CD14-positive monocyte (primary cell): ENCODE measurements at regions not wholly inside any gene's neighbourhood (a gene's known extent, or its start where the extent isn't known, plus 50 kb on each side); places are given as distances from the start of the nearest gene placed in this dataset.
A peak's percentile ranks its signal among the peaks of the same experiment; 100 is the strongest.
"Not testable (repeated sequence)": the region's sequence is repeated elsewhere in the genome, so short reads cannot be mapped to it uniquely, and the experiment has no call there.

Experiments
- DNase-seq, 3 donors: peaks; one replicate each; pipeline ENCODE4 v3.0.0-alpha.2; 2011 to 2022
- H2AFZ ChIP-seq: 2 replicates; pipeline ENCODE4 v1.6.0; 2012; ENCODE audit warnings: mild to moderate bottlenecking, low read depth, low read length, inconsistent platforms; ENCODE audit not compliant: insufficient read depth, poor library complexity, severe bottlenecking
- H3K27ac ChIP-seq, 2 donors: 1 replicate in 1 of 2; 2 replicates in 1 of 2; pipeline ENCODE4 v1.5.1; 2012 to 2013; ENCODE audit warnings: low read length in 2 of 2, control low read depth in 1 of 2, inconsistent platforms in 1 of 2, low read depth in 1 of 2, mild to moderate bottlenecking in 1 of 2
- H3K27me3 ChIP-seq, 2 donors: one replicate each; pipeline versions ENCODE4 v1.6.0 to v1.6.1; 2011 to 2013; ENCODE audit warnings: low read length in 2 of 2; ENCODE audit not compliant: control insufficient read depth in 2 of 2, insufficient read depth in 2 of 2
- H3K36me3 ChIP-seq, 2 donors: replicated peaks in 1 of 2; 1 replicate in 1 of 2; 2 replicates in 1 of 2; pipeline versions ENCODE4 v1.5.1 to v1.6.1; 2012 to 2013; ENCODE audit warnings: low read length in 2 of 2, control low read depth in 1 of 2, inconsistent platforms in 1 of 2, mild to moderate bottlenecking in 1 of 2; ENCODE audit not compliant: insufficient read depth in 2 of 2, control insufficient read depth in 1 of 2
- H3K4me1 ChIP-seq, 2 donors: 1 replicate in 1 of 2; 2 replicates in 1 of 2; pipeline versions ENCODE4 v1.5.1 to v1.6.1; 2012 to 2013; ENCODE audit warnings: low read length in 2 of 2, control low read depth in 1 of 2, inconsistent platforms in 1 of 2, mild to moderate bottlenecking in 1 of 2, moderate library complexity in 1 of 2; ENCODE audit not compliant: insufficient read depth in 2 of 2, control insufficient read depth in 1 of 2
- H3K4me2 ChIP-seq: replicated peaks from 2 replicates; pipeline ENCODE3; 2012; ENCODE audit warnings: low read length, moderate library complexity, mild to moderate bottlenecking; ENCODE audit not compliant: poor library complexity, severe bottlenecking; ENCODE audit errors: extremely low read depth
- H3K4me3 ChIP-seq, 3 experiments: fragments of 200-600 bp in 1 of 3; sonication (generic) in 1 of 3; replicated peaks in 1 of 3; 1 replicate in 2 of 3; 2 replicates in 1 of 3; pipeline ENCODE4 v1.5.1; 2011 to 2013; ENCODE audit warnings: low read length in 3 of 3, mild to moderate bottlenecking in 3 of 3, control low read depth in 2 of 3, low read depth in 2 of 3, inconsistent platforms in 1 of 3, moderate library complexity in 1 of 3
- H3K79me2 ChIP-seq: 2 replicates; pipeline ENCODE4 v1.6.0; 2012; ENCODE audit warnings: mild to moderate bottlenecking, control low read depth, inconsistent platforms, low read length, moderate library complexity; ENCODE audit not compliant: insufficient read depth
- H3K9ac ChIP-seq: 2 replicates; pipeline ENCODE4 v1.6.0; 2017; ENCODE audit warnings: low read length, mild to moderate bottlenecking; ENCODE audit not compliant: insufficient read depth, poor library complexity, severe bottlenecking
- H3K9me3 ChIP-seq, 2 donors: replicated peaks in 1 of 2; 1 replicate in 1 of 2; 2 replicates in 1 of 2; pipeline versions ENCODE4 v1.5.1 to v1.6.1; 2012 to 2013; ENCODE audit warnings: low read length in 2 of 2, control low read depth in 1 of 2; ENCODE audit not compliant: control insufficient read depth in 1 of 2, insufficient read depth in 1 of 2
- H4K20me1 ChIP-seq: 2 replicates; pipeline ENCODE4 v1.6.0; 2012; ENCODE audit warnings: mild to moderate bottlenecking, low read length, control low read depth, moderate library complexity; ENCODE audit not compliant: insufficient read depth
- H3K27ac Mint-ChIP-seq, 7 donors: one replicate each; pipeline ENCODE4 v1.8.0; 2020; ENCODE audit warnings: mild to moderate bottlenecking in 7 of 7, mixed read lengths in 7 of 7, moderate library complexity in 6 of 7, inconsistent platforms in 2 of 7
- H3K27me3 Mint-ChIP-seq, 3 donors: one replicate each; pipeline ENCODE4 v1.8.0; 2021 to 2022; ENCODE audit warnings: low read depth in 3 of 3, mild to moderate bottlenecking in 3 of 3, mixed read lengths in 3 of 3, moderate library complexity in 3 of 3, inconsistent platforms in 1 of 3
- H3K36me3 Mint-ChIP-seq, 2 donors: one replicate each; pipeline ENCODE4 v1.8.0; 2020; ENCODE audit warnings: mixed read lengths in 2 of 2, inconsistent platforms in 1 of 2, mild to moderate bottlenecking in 1 of 2
- H3K4me1 Mint-ChIP-seq: one replicate; pipeline ENCODE4 v1.8.0; 2020; ENCODE audit warnings: mild to moderate bottlenecking, mixed read lengths
- H3K4me3 Mint-ChIP-seq, 2 donors: one replicate each; pipeline ENCODE4 v1.8.0; 2020; ENCODE audit warnings: mild to moderate bottlenecking in 2 of 2, mixed read lengths in 2 of 2, moderate library complexity in 1 of 2
- H3K9me3 Mint-ChIP-seq, 7 donors: one replicate each; pipeline ENCODE4 v1.8.0; 2020 to 2022; ENCODE audit warnings: mixed read lengths in 7 of 7, mild to moderate bottlenecking in 6 of 7, moderate library complexity in 6 of 7, inconsistent platforms in 2 of 7
- WGBS: methylation state at CpG from one replicate; pipeline ENCODE4 v1.1.5; 2013; ENCODE audit warnings: missing lambda C conversion rate; ENCODE audit not compliant: insufficient coverage; 5-methylcytosine and 5-hydroxymethylcytosine counted together
- intact Hi-C, 2 donors: fragments of 100-400 bp; cut with micrococcal nuclease; formaldehyde crosslinking; loops; one replicate each; pipeline versions ENCODE4 v1.15.0 to v1.15.1; 2023
- TF ChIP-seq, protein P1 (sequence below): fragments of 200-600 bp; IDR thresholded peaks from one replicate; pipeline ENCODE4 v1.8.0; 2022; ENCODE audit warnings: antibody characterized with exemption, mild to moderate bottlenecking

DNA sequence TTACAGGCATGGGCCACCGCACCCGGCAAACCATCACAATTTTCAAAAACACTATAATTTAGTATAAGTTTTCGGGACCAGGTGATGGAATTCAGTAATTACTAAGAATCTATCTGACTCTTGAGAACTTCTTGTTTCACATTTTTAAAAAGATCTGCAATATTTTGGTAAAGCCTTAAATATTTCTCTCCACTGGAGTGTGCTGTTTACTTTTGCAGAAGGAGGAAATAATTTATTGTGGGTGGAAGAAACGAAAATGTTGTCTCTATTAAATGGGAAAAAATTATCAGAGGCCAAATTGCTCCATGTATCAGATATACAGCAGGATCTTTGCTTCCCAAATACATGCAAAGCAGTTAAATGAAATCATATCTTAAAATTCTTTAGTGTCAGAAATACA, 566.8 kb upstream of the CYLC2 start:
- Histone ChIP-seq H3K27ac (no peak overlapping the region), H3K9ac (no peak overlapping the region), H3K4me1 (no peaks in the 10 kb centered on the region), H3K79me2 (no peaks in the 10 kb centered on the region), H3K27me3 (no peaks in the 10 kb centered on the region), H2AFZ (no peak overlapping the region), H4K20me1 (no peaks in the 10 kb centered on the region), H3K4me2 (no peak overlapping the region), H3K9me3 (no peaks in the 10 kb centered on the region), H3K36me3 (no peaks in the 10 kb centered on the region), H3K4me3 (no peak overlapping the region)
- no CpG with 5 or more reads among the region's 4 CpGs for WGBS
- TF ChIP-seq, protein P1, sequence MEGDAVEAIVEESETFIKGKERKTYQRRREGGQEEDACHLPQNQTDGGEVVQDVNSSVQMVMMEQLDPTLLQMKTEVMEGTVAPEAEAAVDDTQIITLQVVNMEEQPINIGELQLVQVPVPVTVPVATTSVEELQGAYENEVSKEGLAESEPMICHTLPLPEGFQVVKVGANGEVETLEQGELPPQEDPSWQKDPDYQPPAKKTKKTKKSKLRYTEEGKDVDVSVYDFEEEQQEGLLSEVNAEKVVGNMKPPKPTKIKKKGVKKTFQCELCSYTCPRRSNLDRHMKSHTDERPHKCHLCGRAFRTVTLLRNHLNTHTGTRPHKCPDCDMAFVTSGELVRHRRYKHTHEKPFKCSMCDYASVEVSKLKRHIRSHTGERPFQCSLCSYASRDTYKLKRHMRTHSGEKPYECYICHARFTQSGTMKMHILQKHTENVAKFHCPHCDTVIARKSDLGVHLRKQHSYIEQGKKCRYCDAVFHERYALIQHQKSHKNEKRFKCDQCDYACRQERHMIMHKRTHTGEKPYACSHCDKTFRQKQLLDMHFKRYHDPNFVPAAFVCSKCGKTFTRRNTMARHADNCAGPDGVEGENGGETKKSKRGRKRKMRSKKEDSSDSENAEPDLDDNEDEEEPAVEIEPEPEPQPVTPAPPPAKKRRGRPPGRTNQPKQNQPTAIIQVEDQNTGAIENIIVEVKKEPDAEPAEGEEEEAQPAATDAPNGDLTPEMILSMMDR = no peak
- Mint-ChIP-seq H3K27me3 (no peaks in the 10 kb centered on the region), H3K4me3 (no peak overlapping the region), H3K27ac (no peak overlapping the region), H3K9me3 (peaks cover 0 to 6% (median 0%) of the 10 kb centered on the region in 7 donors), H3K36me3 (no peaks in the 10 kb centered on the region), H3K4me1 (no peaks in the 10 kb centered on the region)
- DNase-seq = no peak
- intact Hi-C loops = no loop called here

DNA sequence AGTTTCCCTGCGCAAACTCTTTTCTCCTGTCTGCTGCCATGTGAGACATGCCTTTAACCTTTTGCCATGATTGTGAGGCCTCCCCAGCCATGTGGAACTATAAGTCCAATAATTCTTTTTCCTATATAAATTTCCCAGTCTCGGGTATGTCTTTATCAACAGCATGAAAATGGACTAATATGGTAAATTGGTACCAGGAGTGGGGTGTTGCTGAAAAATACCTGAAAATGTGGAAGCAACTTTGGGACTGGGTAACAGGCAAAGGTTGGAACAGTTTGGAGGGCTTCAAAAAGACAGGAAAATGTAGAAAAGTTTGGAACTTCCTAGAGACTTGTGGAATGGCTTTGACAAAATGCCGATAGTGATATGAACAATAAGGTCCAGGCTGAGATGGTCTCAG, 578.9 kb upstream of the CYLC2 start:
- H2AFZ ChIP-seq, H3K4me1 Mint-ChIP-seq, H4K20me1 ChIP-seq, H3K9ac ChIP-seq, DNase-seq, intact Hi-C loops, H3K36me3 ChIP-seq, H3K4me3 ChIP-seq, H3K4me3 Mint-ChIP-seq, H3K4me1 ChIP-seq, H3K36me3 Mint-ChIP-seq, H3K4me2 ChIP-seq, H3K27me3 Mint-ChIP-seq, H3K27me3 ChIP-seq, H3K79me2 ChIP-seq, H3K27ac ChIP-seq: not testable (repeated sequence)
- WGBS = 100% methylated on average over 2 of the region's 3 CpGs
- peak overlapping the region in 1 of 7 donors; percentile 55 for H3K27ac Mint-ChIP-seq
- H3K9me3 Mint-ChIP-seq = peaks cover 9 to 31% (median 13%) of the 10 kb centered on the region in 7 donors
- H3K9me3 ChIP-seq = peaks cover 29 to 34% of the 10 kb centered on the region in 2 donors
